Ishikawa (cell line): ENCODE measurements at regions not wholly inside any gene's neighbourhood (a gene's known extent, or its start where the extent isn't known, plus 50 kb on each side); places are given as distances from the start of the nearest gene placed in this dataset.

Experiments
- CEBPB ChIP-seq: IDR thresholded peaks from 2 replicates; pipeline ENCODE4 v1.6.1; 2012
- CREB1 ChIP-seq: IDR thresholded peaks from 2 replicates; pipeline ENCODE4 v1.6.1; 2012; ENCODE audit warnings: low read depth
- EGR1 ChIP-seq: IDR thresholded peaks from 2 replicates; pipeline ENCODE4 v1.6.1; 2012
- EP300 ChIP-seq: IDR thresholded peaks from 2 replicates; pipeline ENCODE4 v1.6.1; 2012; ENCODE audit warnings: borderline replicate concordance
- FOXM1 ChIP-seq: IDR thresholded peaks from 2 replicates; pipeline ENCODE4 v1.6.1; 2012; ENCODE audit warnings: low read depth, borderline replicate concordance
- MAX ChIP-seq: IDR thresholded peaks from 2 replicates; pipeline ENCODE4 v1.6.1; 2012
- NFIC ChIP-seq: IDR thresholded peaks from 2 replicates; pipeline ENCODE4 v1.6.1; 2012
- RAD21 ChIP-seq: IDR thresholded peaks from 2 replicates; pipeline ENCODE4 v1.6.1; 2012; ENCODE audit warnings: low read depth
- REST ChIP-seq: IDR thresholded peaks from 2 replicates; pipeline ENCODE4 v1.6.1; 2012; ENCODE audit warnings: low read depth, mild to moderate bottlenecking
- TAF1 ChIP-seq: IDR thresholded peaks from 2 replicates; pipeline ENCODE4 v1.6.1; 2012; ENCODE audit warnings: low read depth, mild to moderate bottlenecking
- TCF12 ChIP-seq: IDR thresholded peaks from 2 replicates; pipeline ENCODE4 v1.6.1; 2012; ENCODE audit warnings: low read depth
- TEAD4 ChIP-seq: IDR thresholded peaks from 2 replicates; pipeline ENCODE4 v1.6.1; 2012
- USF1 ChIP-seq: IDR thresholded peaks from 2 replicates; pipeline ENCODE4 v1.6.1; 2012
- YY1 ChIP-seq: IDR thresholded peaks from 2 replicates; pipeline ENCODE4 v1.6.1; 2012; ENCODE audit warnings: low read depth
- ZBTB7A ChIP-seq: IDR thresholded peaks from 2 replicates; pipeline ENCODE4 v1.6.1; 2012; ENCODE audit warnings: low read depth

GRCh38 chr3:106965307-106965706, 411.9 kb upstream of the CCDC54 start:
- TF ChIP-seq CEBPB (no peak), EGR1 (no peak), MAX (no peak), TCF12 (no peak), YY1 (no peak), CREB1 (no peak), REST (no peak), NFIC (no peak), TEAD4 (no peak), EP300 (no peak)

GRCh38 chr3:106969596-106969995, 407.6 kb upstream of the CCDC54 start:
- TF ChIP-seq YY1: no peak
- TF ChIP-seq CREB1: no peak
- no peak for TF ChIP-seq TEAD4
- TF ChIP-seq MAX: no peak
- no peak for TF ChIP-seq USF1
- no peak for TF ChIP-seq FOXM1
- TF ChIP-seq ZBTB7A: no peak
- TF ChIP-seq EP300: no peak
- TF ChIP-seq NFIC: no peak
- no peak for TF ChIP-seq TCF12
- no peak for TF ChIP-seq TAF1
- no peak for TF ChIP-seq RAD21
- TF ChIP-seq EGR1: no peak
- no peak for TF ChIP-seq REST
- TF ChIP-seq CEBPB: no peak

GRCh38 chr3:106981392-106981791, 395.8 kb upstream of the CCDC54 start:
- TF ChIP-seq FOXM1 (no peak), YY1 (no peak), TAF1 (no peak)

GRCh38 chr3:106985721-106986120, 391.5 kb upstream of the CCDC54 start:
- TF ChIP-seq NFIC (no peak), TCF12 (no peak), EP300 (no peak), CREB1 (no peak), YY1 (no peak), RAD21 (no peak), USF1 (no peak), TAF1 (no peak), MAX (no peak), EGR1 (no peak), FOXM1 (no peak)

GRCh38 chr3:107001635-107002034, 375.6 kb upstream of the CCDC54 start:
- TF ChIP-seq MAX (no peak), REST (no peak), ZBTB7A (no peak), USF1 (no peak), CREB1 (no peak), YY1 (no peak), TAF1 (no peak), NFIC (no peak), EP300 (no peak), TEAD4 (no peak), RAD21 (no peak), CEBPB (no peak), EGR1 (no peak), FOXM1 (no peak), TCF12 (no peak)
